NCI-H2196 (cell line): ENCODE measurements at regions not wholly inside any gene's neighbourhood (a gene's known extent, or its start where the extent isn't known, plus 50 kb on each side); places are given as distances from the start of the nearest gene placed in this dataset.
"Not testable (repeated sequence)": the region's sequence is repeated elsewhere in the genome, so short reads cannot be mapped to it uniquely, and the experiment has no call there.

Experiments
- DNase-seq: peaks from one replicate; lab custom pipeline; 2025; ENCODE audit not compliant: unreplicated experiment; lab: John Stamatoyannopoulos, UW

DNA sequence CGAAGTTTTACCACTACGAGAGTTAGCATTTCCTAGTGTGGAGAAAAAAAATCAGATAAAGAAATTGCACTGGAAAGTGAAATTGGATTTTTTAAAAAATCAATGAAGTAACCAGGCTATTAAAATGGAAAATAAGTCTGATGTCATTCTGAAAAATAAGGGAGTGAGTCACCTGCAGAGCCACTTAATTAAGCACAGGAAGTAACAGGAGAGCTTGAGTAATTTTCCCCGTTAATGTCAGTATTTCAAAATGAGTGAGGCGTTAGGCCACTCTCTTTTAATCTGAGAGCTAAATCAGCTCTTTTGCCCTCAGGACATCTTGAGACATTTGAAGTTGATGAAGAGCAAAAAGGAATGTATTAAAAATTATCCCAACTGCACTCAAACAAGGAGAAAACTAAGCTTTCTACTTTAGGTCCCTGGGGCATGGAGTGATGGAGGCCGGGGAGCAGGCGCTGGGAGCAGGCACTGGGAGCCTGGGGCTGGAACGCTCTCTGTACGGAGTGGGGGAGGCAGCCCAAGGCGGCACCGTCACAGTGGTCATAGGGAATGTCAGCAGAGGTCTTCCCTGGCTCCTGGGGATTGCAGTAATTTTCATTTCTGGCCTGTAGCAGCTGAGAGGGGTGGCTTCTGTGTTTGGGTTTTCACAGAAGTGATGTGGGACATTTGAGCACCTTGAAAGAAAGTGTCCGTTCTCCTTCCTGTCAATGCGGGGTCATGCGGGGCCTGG lies 194.6 kb downstream of the BCL2L11 start:
- DNase-seq, result not testable (repeated sequence)

DNA sequence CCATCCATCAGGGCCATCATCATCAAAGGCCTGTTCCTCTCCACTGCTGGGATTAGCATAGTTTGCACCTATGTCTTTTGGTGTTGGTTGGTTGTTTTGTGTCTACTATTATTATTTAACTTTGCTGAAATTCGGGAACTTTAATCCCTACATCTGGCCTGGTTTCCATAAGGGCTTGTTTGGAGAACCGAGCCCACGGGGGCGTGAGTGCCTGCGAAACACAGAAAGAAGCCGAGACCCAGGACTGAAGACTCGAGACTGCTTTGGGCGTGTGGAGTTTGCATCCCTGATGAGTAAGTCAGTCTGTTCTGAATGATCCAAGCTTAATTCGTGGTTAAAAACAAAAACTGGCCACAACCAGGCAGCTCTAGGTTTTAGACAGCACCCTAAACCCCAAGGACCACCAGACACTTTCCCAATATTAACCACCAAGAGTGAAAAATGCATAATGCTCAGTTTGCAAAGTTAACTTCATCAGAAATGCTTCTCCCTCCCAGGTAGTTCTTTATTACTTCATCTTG lies 195.6 kb downstream of the BCL2L11 start:
- not testable (repeated sequence) for DNase-seq

DNA sequence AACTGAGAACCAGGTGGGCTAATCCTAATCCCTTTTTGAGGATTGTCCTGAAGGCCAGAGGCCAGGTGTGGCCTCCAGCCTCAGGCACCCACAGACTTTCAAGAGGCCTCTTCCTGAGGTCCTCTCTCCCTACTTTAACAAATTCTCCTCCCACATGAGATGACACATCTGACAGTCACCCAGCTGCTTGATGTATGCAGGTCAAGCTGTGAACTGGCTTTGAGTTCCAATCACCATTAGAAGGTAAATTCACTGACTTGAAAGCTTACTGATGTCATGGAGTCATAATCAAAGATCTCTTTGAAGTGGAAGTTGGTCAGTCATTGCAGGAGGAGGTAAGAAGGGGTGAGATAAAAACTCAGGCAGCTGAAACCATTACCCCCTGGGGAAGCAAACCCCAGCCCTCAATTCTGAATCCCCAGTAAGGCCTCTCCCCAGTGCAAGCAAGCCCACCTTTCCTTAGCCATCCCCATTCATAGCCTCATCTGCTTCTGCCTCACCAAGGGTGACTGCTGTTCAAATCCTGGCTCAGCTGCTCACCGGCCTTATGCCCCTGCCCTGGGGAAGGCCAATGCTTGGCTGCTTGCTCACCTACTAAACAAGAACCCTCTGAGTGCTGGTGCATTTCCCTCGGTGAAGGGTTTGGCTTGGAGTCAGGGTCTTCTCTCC lies 196.3 kb downstream of the BCL2L11 start:
- not testable (repeated sequence) for DNase-seq

DNA sequence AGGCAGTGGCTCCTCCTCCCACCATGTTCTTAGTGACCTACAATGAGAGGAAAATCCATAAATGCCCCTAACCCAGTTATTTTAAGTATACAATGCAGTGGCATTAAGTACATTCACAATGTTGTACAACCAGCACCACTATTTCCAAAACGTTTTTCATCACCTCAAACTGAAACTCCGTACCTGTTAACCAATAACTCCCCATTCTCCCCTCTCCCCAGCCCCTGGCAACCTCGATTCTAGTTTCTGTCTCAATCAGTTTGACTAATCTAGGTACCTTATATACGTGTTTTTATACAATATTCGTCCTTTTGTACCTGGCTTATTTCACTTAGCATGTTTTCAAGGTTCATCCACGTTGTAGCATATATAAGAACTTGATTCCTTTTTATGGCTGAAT lies 198.8 kb downstream of the BCL2L11 start:
- not testable (repeated sequence) for DNase-seq

DNA sequence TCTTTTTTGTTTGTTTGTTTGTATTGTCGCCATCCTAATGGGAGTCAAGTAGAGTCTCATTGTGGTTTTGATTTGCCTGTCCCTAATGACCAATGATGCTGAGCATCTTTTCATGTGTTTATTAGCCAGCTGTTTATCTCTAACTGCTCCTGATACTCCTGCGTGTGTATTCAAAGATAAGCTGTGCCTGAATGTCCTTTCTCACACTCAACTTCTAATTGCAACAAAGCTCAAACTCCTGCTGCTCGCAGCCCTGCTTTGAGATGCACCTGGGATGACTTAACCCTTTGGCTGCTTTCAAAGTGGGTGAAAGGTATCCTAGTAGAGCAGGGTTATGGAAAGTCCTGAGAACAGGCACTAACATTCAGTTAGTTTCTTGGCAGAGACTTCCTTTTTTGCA lies 199.6 kb downstream of the BCL2L11 start:
- DNase-seq, result not testable (repeated sequence)

DNA sequence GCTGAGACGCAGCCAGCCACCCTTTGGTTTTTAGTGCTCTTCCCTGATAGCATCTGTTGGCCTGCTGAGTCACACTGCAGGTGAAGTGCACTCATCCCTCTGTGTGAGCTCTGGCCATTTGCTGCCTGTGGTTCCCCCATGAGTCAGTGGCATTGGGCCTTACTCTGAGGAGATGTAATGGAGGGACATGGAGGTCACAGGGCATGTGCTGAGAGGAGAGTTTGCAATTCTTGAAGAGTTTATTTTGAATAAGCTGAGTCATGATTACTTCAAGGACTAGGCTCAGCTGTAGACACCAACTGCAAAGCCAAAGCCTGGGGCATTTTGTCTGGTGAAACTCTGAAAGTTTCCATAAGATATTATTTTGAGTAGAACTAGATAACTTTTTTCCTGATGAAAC lies 200.3 kb downstream of the BCL2L11 start:
- DNase-seq, result not testable (repeated sequence)

DNA sequence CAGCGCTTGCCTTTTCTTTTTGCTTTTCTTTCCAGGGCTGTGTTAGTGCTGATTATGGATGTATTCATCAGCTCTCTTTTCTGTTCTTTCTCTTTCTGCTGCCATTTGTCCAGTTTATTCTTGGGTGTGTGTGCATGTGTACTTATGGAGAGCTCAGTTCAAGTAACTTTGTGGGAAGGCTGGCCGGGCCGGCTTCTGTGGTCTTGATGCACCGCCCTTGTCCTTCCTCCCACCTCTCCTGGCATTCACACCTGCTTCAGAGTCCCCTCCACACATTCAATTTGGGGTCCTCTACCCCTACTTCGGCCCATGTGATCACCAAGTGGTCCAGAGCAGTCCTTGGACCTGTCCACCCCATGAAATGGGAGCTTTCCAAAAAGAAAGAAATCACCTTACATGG lies 202.7 kb downstream of the BCL2L11 start:
- not testable (repeated sequence) for DNase-seq

DNA sequence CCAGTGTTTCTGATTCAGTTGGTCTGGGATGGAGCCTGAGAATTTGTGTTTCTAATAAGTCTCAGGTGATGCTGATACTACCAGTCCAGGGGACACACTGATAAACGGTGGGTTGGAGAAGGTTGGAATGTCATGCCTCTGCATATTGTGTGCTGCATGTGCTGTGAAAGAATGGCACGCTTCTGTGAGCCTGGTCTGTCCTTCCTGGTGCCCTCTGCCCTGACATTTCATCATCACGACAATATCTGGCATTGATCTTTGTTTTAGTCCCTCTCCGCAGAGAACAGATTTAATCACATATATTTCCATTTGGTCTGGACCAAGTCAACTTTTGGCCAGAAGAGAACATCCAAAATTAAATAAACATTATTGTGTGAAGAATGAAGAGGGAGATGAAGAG lies 207.0 kb downstream of the BCL2L11 start:
- DNase-seq, result not testable (repeated sequence)

DNA sequence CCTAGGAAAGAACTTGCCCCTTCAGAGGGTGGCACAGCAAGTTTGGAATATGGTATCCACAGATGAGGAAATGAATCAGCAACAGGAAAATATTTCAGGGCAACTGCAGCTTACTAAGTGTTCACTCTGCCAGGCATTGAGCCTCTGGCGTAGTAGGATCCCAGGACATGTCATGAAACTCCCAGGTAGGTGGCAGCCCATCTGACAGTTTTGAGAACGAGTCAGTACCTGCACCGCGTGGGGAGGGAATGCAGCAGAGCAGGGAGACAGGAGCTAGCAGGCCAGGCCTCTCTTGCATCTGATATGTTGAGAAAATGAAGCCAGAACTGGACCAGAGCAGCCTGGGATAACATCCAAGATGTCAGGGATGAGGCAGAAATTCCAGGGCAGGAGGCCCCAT lies 208.6 kb downstream of the BCL2L11 start:
- DNase-seq, result not testable (repeated sequence)

DNA sequence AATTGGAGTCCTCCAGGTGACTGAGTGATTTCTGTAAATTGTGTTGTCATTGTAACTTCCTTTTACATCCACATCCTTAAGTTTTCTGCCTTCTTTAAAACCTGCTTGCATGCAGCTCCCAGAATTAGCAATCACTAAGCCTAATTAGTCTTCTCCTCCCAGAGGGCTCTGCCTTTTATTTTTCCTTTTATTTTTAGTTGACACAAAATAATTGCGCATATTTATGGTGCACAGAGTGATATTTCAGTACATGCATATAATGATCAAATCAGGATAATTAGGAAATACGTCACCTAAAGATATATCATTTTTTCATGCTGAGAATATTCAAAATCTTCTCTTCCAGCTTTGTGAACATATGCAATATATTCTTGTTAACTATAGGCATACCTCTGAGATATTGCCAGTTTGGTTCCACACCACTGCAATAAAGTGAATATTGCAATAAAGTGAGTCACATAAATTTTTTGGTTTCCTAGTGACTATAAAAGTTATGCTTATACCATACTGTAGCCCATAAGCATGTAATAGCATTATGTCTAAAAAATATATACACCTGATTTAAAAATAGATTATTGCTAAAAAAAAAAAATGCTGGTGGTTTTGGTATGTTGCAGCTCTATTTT lies 210.5 kb downstream of the BCL2L11 start:
- not testable (repeated sequence) for DNase-seq

DNA sequence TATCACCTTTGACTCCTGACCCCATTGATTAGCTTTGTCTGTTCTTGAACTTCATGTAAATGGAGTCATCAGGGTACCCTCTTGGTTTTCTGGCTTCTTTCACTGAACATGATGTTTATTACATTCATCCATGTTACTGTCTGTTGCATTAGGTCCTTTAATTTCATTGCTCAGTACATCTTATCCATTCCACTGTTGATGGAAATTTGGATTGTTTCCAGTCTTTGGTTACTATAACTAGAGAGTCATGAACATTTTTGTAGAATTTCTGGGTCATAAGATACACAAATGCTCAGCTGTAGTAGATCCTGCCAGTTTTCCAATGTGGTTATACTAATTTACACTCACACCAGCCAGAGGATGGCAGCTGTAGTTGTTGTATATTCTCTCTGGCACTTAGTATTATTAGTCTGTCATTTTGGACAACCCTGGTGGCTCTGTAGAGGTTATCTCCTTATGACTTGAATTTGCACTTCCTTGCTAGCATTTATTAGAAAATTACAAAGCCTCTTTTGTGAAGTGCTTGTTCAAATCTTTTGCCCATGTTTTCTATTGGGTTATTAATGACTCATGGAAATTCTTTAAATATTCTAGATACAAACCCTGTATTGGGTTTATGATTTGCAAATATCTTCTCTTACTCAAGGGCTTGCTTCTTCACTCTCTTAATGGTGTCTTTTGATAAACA lies 214.7 kb downstream of the BCL2L11 start:
- DNase-seq, result not testable (repeated sequence)

DNA sequence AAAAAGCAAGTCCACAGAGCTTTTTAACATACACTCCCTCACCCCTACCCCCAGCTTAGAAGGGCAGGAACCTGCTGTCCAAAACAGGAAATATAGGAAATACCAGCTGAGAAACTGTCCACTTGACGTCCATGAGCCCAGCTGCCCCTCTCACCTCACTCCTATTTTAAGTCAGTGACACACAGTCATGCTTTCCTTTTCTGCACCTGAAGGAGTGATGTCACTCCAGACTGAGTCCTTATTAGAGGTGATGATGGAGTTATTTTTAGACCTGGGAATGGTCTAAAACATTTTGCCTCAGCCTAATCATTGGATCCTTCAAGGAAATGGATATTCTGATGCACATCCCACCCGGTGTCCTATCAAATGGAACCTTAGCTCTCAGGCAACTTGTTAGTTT lies 217.8 kb downstream of the BCL2L11 start:
- not testable (repeated sequence) for DNase-seq

DNA sequence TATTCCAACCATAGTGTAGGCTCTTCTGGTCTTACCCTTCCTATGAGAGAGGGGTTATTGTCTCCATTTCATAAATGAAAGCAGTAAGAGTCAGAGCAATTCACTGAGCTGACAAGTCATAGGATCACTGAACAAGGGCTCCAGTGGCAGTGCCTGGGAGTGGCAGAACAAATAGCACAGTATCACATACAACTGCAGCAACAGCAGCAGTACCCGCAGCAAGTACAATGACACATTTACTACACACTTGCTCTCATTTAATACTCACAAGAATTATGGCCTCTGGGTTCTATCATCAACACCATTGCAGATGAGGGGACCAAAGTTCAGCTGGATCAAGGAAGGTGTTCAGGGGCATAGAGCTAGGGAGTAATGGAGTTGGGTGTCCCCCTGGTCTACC lies 218.8 kb downstream of the BCL2L11 start:
- DNase-seq, result not testable (repeated sequence)

DNA sequence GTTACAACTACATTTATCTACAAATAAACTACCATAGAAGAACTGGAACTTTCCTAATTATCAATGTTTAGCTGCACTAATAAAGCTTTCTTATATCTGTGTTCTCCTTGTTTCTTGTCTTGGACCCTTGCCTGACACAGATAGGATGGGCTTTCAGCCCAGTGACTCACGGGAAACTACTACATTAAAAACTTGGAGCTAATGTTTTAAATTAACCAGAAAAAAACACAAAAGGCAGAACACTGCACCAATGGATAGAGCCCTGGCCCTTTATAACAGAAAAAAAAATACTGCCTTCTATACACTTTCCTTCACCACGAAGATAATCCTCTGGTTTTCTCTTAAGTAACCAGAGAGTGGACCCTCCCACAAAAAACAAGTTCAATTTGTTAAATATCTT lies 223.9 kb downstream of the BCL2L11 start:
- not testable (repeated sequence) for DNase-seq

DNA sequence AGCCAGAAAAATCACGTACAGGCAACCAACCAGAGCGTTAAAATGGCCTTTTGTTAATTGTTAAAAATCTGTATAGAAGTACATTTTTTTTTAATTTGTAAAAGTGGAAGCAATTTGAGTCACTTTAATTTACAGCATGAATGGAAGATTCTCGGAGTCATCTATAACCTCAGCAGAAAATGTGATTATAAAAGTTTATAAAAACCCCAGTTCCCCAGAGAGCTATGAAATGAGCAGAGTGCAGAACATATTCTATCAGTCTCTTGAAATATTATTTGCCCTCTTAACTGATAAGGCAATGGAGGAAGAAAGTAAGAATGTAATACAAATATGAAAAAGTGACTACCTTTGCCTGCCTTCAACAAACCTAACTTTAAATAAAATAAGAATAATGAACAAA lies 224.7 kb downstream of the BCL2L11 start:
- DNase-seq, result not testable (repeated sequence)

DNA sequence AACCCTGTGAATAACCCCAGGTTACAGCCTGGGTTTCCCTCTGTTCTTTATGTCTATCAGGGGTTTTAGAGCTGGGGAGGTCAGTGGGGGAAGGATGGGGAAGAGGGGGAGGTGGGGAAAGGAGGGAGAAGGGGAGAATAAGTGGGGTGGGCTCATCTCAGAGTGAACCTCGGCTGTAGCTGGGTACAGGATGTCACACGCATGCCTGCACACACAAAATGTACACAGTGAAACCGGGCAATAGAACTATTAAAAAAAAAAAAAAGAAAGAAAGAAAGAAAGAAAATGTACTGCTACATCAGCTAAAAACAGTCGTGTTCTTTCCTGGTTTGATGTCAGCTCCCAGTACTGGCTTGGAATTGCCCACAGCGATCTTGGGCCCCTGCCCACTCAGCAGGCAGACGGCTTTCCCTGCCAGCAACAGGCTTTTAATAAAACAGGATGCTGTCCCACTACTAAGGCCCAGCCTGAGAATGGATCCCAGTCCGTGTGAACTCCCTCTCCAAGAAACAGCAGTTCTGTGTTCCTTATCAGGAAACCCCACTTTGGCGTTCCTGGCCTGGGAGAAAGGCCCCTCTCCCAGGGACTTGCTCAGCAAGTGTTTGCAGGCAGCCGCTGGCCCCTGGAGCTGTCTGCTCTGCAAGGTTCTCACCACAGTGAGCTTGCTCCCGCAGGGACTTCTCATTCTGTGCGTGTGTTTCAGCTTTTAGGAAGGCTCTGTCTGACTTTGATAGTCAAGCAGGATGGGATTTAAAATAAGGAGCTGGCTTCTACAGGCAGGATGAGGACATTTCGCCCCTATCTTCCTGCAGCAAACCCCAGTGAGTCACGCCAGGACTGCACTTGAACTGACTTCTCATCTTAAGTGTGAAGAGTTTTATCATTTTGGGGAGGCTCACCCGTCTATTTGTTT lies 225.6 kb downstream of the BCL2L11 start:
- not testable (repeated sequence) for DNase-seq

DNA sequence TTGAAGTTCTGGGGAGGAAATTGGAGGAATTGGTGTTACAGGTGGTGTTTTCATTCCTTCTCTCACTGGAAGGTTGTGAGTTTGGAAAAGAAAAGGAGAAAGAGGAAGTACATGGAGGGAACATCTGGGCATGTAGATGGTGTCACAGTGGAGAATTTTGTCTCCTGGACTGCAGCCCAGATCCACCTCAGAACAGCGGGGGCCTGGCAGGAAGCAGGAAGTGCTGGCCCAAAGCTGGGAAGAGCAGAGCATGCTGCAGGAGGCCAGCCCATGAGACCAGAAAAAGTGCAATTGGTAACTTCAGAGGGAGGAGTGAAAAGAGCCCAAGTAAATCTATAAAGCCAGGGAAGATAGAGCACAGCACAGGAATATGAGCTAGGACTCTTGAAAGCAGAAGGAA lies 227.0 kb downstream of the BCL2L11 start:
- DNase-seq, result not testable (repeated sequence)

DNA sequence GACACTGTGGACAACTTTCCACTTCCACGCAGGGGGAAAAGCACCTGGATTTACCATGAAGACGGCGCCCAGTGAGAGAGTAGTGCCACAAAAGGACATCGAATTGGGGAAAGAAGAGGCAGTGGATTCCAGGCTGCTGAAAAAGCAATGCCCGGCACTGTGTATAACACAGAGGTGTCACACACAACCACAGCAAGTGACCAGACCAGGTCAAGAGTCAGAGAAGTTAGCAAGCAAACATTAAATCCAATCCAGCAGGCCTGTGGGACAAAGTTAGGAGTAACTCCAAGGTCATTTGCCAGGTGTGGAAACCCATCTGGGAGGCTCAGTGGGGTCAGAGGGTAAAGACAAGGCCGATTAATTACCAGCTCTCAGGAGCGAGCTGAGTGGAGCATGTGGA lies 227.6 kb downstream of the BCL2L11 start:
- not testable (repeated sequence) for DNase-seq

DNA sequence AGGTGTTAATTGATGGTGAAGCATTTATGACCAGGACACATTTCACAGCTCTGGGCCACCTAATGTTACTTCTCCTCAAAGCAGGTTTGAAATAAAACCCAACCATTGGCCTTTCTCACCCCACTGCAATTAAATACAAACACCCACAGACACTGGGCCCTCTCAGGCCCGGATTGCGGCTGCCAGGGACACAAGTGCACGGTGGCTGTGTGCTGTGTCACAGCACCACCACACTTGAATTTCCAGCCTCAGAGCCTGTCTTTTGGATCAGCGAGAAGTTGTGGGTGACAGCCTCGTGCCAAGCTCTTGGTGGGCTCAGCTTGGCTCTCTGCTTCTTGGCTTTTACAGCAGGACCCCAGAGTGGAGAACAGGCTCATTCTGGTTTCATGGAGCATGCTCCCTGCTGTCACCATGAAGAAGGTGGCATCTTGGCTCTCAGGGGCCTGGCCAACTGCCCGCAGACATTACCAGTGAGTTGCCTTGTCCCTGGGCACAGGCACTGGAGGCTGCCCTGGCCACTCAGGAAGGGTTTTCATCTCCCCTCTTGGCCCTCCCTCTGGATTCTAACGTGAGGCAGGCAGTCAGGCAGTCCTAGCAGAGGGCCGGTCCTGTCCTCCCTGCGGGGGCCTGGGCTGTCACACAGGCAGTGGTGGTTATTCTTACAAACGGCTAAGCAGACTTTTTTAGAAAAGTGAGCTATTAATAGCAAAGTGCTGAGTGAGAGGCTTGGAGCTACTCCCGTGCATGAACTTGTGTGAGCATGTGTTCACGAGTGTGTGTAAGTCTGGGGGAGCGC lies 234.5 kb downstream of the BCL2L11 start:
- DNase-seq, result not testable (repeated sequence)
